ELR (cell line): ENCODE measurements at regions not wholly inside any gene's neighbourhood (a gene's known extent, or its start where the extent isn't known, plus 50 kb on each side); places are given as distances from the start of the nearest gene placed in this dataset.
A peak's percentile ranks its signal among the peaks of the same experiment; 100 is the strongest.

Experiments used
- DNase-seq: peaks from one replicate; pipeline ENCODE4 v3.0.0-alpha.2; 2015; ENCODE audit warnings: low read depth

DNA sequence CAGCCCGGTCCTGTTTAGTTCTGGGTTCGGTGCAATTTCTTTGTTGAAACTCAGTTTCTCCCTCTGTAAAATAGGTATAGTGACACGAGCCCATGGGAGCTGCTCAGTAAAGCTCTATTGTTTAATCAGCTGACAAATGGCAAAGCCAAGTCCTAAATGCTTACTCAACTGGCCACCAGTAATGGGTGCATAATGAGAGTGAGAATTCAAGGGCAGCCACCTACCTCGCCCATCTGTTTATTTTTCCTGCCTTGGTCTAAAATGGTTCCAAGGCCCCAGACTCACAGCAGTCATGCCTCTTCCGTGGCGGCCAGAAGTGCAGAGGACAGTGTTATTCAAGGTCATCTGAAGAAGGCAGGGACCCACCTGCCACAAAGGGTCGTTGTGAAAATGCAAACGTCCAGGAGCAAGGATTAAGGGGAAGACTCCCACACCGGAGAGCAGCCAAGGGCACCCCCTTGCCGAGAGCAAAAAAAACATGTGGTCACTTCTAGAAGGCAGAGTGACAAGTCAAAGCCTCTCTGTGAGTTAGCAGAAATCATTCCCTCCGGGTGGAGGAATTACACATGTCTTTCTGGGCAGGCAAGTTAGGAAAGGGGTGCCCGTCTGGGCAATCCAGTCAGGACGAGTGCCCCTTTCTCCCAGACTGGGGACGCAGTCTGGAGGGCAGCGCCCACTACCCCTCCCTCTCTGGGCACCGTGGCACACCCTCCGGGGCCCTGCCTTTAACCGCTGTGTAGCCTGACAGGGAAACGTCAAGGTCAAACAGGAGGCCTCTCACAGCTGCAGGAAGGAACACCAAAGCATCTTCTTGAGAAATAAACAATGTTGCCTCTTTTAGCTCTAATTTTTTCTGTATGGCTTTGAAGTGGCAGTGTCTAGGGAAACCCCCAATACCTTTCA, 186.2 kb downstream of the FOXO1 start:
- DNase-seq = no peak

DNA sequence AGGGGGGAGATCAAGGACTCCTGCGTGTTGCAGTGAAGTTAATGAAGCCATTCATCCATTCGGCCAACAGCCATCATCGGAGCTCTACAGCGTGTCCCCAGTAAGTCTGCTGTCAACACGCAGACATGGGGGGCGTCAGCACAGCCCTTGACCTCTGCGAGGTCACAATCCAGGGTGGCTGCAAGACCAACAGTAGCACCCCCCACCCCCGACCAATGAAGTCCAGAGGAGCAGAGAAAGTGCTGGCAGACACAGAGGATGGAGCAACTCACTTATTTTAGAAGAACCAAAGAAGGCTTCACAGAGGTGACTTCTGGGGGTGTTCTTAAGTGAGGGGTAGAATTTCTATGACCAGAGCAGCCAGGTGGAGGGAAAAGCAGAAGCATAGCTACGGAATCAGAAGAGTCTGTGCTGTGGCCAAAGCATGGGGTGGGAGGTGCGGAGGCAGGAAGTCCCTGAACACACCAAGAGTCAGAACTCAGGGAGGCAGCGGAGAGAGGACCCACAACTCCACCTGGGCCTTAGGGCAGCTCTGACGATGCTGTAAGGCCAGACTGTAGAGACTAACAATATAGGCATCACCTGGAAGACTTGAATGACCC, 185.4 kb downstream of the FOXO1 start:
- DNase-seq = no peak

DNA sequence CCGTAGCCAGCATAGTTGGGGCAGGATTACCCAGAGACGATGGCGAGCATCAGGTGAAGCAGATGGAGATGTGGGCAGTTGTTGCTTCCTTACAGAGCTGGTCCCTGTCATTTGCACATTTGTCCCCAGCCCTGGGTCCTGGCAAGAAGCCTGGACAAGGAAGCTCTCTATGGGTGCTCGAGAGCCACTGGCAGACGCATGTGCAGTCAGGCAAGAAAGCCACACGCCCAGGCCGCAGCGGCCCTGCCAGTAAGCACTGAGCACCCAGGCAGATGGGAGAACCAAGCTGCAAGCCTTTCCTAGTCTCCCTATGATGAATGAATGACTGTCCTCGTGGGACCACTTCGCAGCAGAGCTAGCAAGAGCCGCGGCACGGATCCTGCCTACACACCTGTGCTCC, 182.8 kb downstream of the FOXO1 start:
- DNase-seq = no peak

GRCh38 chr13:40484101-40484800, 182.2 kb downstream of the FOXO1 start:
- no peak for DNase-seq

GRCh38 chr13:40484974-40485373, 181.5 kb downstream of the FOXO1 start:
- no peak for DNase-seq

GRCh38 chr13:40485611-40486517, 180.6 kb downstream of the FOXO1 start:
- no peak for DNase-seq

DNA sequence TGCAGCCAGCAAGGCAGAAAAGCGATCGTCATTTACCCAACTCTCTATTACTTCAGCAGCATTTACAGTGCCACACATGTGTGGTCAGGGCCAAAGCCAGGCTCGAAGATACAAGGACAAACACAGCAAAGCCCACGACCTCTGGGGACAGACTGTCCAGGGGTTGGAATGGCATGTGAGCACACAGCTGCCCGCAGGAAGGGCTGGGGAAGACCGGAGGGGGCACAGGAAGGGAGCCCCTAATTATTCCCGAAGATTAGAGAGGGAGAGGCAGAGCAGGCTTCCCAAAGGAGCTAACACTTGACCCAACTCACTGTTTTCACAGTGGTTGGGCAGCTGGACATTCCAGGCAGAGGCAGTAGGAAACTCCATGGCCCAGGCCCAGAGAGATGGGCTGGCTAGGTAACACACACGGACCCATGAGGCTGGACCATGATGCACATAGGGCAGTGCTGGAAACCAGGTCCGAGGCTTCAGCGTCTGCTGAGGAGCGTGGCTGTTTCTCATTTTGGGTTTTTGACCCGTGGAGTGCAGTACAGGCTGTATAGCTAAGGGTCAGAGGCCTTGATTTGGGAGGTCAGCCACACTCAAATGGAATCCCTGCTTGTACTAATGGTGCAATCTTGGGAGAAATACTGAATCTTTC, 179.8 kb downstream of the FOXO1 start:
- no peak for DNase-seq

- DNase-seq = no peak
These were observed 177.5 kb downstream of the FOXO1 start for GRCh38 chr13:40488869-40489391.

GRCh38 chr13:40490086-40490758, 176.2 kb downstream of the FOXO1 start:
- DNase-seq = no peak

- no peak for DNase-seq
These were observed 173.9 kb downstream of the FOXO1 start for GRCh38 chr13:40492511-40492910.

- DNase-seq = no peak
These were observed 171.9 kb downstream of the FOXO1 start for GRCh38 chr13:40494513-40494912.

DNA sequence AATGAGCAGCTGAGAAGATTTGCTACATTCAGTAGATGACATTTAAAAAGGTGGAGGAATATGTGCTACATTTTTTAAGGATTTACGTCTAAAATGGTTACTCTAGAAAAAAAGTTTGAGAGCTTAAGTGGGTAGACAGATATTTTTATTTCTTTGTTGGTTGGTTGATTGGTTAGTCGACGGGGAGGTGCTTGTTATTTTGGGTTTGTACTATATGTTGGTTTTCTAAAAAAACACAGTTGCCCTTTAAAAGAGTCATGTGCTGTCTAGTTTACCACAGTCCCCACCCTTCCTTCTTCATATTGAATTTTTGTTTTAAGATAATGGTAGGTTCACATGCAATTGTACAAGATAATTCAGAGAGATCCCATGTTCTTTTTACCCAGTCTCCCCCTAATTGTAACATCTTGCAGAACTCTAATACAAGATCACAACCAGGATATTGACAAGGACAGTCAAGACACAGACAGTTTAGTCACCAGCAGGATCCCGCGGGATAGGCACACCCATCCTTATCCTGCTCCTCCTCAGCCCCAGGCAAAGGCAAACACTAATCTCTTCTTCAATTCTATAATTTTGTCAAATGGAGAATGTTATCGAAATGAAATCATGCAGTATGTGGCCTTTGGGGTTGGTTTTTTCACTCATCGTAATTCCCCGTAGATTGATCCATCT, 171.4 kb downstream of the FOXO1 start:
- DNase-seq = no peak

DNA sequence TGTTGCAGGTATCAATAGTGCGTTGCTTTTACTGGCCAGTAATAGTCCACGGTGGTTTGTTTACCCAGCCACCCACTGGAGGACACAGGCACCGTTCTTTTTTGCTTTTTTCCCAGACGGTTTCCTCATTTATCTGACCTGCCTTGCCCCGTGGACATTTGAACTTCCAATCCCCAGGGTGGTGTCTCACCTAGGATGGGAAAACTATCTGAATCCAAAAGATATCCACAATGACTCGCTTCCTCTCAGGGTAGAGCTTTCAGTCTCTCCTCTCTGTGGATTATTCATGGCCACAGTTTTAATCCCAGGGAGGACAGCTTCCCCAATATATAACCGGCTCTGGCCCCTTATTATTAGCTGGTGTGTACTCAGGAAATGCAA, 170.8 kb downstream of the FOXO1 start:
- no peak for DNase-seq

GRCh38 chr13:40496035-40496810, 170.2 kb downstream of the FOXO1 start:
- no peak for DNase-seq

- no peak for DNase-seq
These were observed 168.0 kb downstream of the FOXO1 start for GRCh38 chr13:40498461-40498860.

GRCh38 chr13:40502236-40502635, 164.2 kb downstream of the FOXO1 start:
- DNase-seq = no peak

- DNase-seq = no peak
These were observed 163.4 kb downstream of the FOXO1 start for GRCh38 chr13:40503011-40503410.

DNA sequence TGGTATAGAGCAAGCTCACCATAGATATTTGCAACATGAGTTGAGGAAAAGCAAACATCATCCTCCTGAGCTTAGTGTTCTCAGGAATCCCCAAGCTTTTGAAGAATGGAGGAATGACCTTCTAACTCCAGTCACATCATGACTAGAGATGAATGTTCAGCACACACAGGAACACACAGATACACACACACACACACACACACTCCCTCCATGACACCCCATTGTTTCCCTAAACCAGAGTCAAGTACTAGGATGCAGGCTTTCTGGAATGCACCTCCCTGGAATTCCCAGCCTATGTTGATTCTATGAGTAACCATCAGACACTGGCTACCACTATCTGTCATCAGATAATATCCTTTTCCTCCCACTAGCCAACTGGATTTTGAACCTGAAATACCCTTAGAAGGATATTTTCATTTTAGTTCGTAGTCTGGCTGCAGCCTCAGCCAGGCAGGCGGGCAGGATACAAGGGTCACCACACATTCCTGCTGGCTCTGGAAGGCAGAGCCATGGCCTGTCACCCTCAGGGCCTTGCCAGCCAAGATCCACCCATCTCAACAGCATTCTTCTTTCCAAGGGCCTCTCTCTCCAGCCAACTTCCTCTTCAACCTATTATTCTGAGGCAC, 162.4 kb downstream of the FOXO1 start:
- DNase-seq = peak; percentile 41

GRCh38 chr13:40504641-40505040, 161.8 kb downstream of the FOXO1 start:
- no peak for DNase-seq
